ENCODE measurements at regions not wholly inside any gene's neighbourhood (a gene's known extent, or its start where the extent isn't known, plus 50 kb on each side); places are given as distances from the start of the nearest gene placed in this dataset.
A peak's percentile ranks its signal among the peaks of the same experiment; 100 is the strongest.

DNA sequence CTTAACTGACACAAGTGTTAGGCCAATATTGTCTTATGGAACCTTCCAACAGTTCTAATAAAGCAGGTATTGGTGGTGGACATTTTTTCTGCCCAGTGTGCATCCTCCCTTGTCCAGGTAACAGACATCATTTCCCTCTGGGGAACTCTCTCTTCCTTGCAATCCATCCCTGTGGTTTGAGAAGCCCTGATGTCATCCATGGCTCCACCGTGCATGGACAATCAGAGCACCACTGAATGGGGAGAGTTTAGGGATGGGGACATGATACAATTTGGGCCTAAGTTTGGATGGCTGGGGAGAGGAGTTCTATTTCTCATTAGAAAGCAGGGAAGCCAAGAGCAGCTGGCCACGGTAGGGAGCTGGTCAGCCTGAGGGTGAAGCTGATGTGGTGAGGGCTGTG is 60.2 kb upstream of the ZFP64 start:
- TF ChIP-seq, protein P1, sequence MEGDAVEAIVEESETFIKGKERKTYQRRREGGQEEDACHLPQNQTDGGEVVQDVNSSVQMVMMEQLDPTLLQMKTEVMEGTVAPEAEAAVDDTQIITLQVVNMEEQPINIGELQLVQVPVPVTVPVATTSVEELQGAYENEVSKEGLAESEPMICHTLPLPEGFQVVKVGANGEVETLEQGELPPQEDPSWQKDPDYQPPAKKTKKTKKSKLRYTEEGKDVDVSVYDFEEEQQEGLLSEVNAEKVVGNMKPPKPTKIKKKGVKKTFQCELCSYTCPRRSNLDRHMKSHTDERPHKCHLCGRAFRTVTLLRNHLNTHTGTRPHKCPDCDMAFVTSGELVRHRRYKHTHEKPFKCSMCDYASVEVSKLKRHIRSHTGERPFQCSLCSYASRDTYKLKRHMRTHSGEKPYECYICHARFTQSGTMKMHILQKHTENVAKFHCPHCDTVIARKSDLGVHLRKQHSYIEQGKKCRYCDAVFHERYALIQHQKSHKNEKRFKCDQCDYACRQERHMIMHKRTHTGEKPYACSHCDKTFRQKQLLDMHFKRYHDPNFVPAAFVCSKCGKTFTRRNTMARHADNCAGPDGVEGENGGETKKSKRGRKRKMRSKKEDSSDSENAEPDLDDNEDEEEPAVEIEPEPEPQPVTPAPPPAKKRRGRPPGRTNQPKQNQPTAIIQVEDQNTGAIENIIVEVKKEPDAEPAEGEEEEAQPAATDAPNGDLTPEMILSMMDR (IDR thresholded peaks at IDR 0.05; ENCODE audit: low read length, missing control alignments), result no peak
- DNase-seq (ENCODE audit: low read depth), result no peak
- no peak overlapping the region for H3K4me3 ChIP-seq (replicated peaks; ENCODE audit: low read depth, low read length)

DNA sequence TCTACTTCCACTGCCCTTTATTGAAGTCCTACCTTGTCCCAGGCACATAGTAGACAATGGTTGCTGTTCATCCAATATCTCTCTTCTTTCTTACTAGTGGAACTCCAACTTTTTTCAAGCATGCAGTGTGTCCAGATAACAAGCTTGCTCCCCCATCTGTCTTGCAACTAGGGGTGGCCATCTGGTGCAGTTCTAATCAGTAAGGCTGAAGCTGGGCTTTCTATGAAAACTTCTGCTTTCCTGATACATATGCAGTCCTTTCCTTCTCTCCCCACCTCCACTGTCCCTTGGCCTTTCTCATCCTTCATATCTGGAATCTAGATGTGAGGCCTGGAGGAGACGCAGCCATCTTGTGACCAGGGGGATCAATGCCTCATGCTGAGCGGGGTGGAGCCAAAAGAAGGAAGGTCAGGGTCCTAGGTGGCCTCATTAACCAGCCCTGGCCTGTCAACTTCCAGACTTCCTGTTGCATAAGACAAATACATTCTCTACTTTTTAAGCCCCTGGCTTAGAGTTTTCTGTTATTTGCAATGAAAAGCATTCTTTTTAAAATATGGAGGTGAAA is 59.6 kb upstream of the ZFP64 start:
- DNase-seq (ENCODE audit: low read depth), result no peak
- TF ChIP-seq, protein P1 (IDR thresholded peaks at IDR 0.05; ENCODE audit: low read length, missing control alignments), result no peak
- H3K4me3 ChIP-seq (replicated peaks; ENCODE audit: low read depth, low read length), result no peak overlapping the region

DNA sequence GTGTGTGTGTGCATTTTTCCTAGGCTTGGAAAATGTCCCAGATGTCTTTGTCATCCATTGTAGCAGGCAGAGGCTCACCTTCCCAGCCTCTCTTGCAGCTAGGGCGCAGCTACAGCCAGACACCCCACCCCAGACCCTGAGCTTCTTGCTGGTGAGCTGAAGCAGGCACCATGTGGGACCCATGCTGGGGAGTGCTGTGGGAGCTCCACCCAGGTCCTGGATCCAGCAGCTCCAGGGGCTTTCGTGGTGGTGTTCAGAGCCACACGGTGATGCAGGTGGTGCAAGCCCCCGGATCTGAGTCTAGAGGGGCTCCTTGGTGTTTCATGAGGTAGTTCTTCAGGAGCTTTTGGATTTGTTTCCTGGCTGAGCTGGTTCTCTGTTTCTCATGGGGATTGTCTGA is 56.0 kb upstream of the ZFP64 start:
- DNase-seq (ENCODE audit: low read depth), result no peak
- no peak overlapping the region for H3K4me3 ChIP-seq (replicated peaks; ENCODE audit: low read depth, low read length)
- TF ChIP-seq, protein P1 (IDR thresholded peaks at IDR 0.05; ENCODE audit: low read length, missing control alignments), result no peak

DNA sequence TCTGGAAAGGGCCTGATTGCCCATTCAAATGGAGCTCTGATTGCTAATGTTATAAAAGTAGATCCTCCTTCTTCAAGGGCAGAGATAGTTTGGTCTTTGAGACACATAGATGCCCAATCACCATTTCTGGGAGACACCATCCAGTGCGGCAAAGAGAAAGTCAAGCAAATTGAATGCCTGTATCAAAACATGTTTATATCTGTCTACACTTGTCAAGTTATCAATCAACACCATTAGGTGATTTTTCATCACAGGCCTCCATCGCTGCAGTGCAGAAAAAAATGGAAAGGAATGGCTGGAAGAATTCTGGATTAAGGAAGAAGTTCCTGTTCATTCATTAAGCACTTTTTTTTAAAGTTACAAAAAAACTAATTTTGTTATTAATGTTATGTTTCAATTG is 54.8 kb upstream of the ZFP64 start:
- H3K4me3 ChIP-seq (replicated peaks; ENCODE audit: low read depth, low read length), result no peak overlapping the region
- no peak for DNase-seq (ENCODE audit: low read depth)
- TF ChIP-seq, protein P1 (IDR thresholded peaks at IDR 0.05; ENCODE audit: low read length, missing control alignments), result no peak

DNA sequence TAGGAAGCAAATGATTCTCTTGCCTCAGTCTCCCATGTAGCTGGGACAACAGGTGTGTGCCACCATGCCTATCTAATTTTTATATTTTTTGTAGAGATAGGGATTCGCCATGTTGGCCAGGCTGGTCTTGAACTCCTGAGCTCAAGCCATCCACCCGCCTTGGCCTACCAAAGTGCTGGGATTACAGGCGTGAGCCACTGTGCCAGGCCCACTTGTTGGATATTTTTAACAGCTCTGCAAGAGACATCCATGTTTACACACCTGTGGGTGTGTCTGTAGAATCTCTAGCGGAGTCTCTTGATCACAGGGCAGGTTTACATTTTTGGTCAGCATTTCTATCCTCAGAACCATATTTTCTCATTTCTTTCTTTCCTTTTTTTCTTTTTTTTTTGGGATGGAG is 53.1 kb upstream of the ZFP64 start:
- no peak overlapping the region for H3K4me3 ChIP-seq (replicated peaks; ENCODE audit: low read depth, low read length)
- DNase-seq (ENCODE audit: low read depth), result no peak
- TF ChIP-seq, protein P1 (IDR thresholded peaks at IDR 0.05; ENCODE audit: low read length, missing control alignments), result no peak

DNA sequence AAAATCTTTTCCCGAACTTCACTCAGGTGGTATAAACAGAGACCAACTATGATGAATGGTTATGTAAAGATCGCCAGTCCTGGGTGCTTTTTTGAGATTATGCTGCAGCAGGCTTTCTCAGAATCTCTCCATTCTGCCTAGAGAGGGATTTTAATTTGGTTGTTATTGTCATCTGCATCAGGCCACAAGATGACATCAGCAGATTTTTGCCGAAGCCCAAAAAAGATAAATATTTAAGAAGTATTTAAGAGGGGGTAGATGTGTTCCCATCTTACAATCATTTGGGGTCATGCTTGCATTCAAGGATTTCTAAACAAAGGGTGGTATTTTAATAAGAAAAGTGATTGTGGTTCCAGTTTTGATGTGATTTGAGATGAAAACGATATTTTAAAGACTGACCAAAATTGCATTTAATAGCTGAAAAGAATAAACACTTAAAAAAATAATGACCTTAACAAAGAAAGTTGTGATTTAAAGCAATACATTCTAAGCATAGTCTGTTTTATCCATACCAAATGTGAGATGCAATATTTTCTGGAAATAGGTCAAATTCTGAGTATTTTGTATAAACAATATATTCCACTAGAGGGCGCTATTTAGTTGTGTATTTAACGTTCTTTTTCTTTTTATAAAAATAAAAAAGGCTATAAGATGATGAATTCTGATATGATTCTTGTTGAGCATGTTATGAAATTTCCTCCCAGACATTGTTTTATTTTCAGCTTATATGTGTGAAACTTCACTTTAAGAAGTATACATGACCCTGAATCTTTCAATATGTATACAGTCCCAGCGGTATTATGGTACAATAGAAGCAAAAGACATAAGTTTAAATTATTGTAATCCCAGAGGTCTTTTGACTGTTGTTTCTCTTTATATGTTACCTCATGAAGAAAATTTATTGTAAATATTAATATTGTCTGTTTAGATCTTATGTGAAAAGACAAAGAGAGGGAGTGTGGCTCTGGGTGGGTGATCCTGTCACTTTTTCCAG is 51.0 kb upstream of the ZFP64 start:
- DNase-seq (ENCODE audit: low read depth), result peak; percentile 37
- TF ChIP-seq, protein P1 (IDR thresholded peaks at IDR 0.05; ENCODE audit: low read length, missing control alignments), result peak; percentile 35
- no peak overlapping the region for H3K4me3 ChIP-seq (replicated peaks; ENCODE audit: low read depth, low read length)
